ENCODE measurements at regions not wholly inside any gene's neighbourhood (a gene's known extent, or its start where the extent isn't known, plus 50 kb on each side); places are given as distances from the start of the nearest gene placed in this dataset.

DNA sequence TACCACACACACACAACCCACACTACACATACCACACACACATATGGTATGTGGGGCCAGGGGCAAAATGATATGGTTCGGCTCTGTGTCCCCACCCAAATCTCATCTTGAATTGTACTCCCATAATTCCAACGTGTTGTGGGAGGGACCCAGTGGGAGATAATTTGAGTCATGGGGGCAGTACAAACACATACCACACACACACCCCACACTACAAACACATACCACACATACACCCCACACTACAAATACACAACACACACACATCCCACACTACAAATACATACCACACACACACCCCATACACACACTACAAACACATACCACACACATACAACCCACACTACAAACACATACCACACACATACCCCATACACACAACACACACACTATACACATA, 117.8 kb downstream of the TTC32 start:
- H4K20me1 ChIP-seq (ENCODE audit: insufficient read depth), result no peaks in the 10 kb centered on the region
- peaks cover 22% of the 10 kb centered on the region for H3K4me1 ChIP-seq (ENCODE audit: insufficient read depth)
- WGBS, 2 experiments (ENCODE audit: low coverage in 1 of 2, low lambda C conversion rate in 2 of 2, missing lambda C conversion rate in 2 of 2), result 55 to 70% methylated on average over 2 of the region's 2 CpGs
- in situ Hi-C loops (cut with MboI), result no loop called here
- H3F3A ChIP-seq (ENCODE audit: insufficient read depth), result peaks cover 18% of the 10 kb centered on the region
- H3K4me3 ChIP-seq, result no peak overlapping the region
- H3K9me2 ChIP-seq (ENCODE audit: insufficient read depth), result no peaks in the 10 kb centered on the region
- no peaks in the 10 kb centered on the region for H3K9me3 ChIP-seq (ENCODE audit: low read depth)
- no peak for TF ChIP-seq EZH2phosphoT487 (IDR thresholded peaks at IDR 0.05; ENCODE audit: insufficient read depth, low read depth)
- DNase-seq, result no peak
- no peak overlapping the region for H3K9ac ChIP-seq
- H3K79me2 ChIP-seq (ENCODE audit: insufficient read depth), result no peaks in the 10 kb centered on the region
- no peak overlapping the region for H3K27ac ChIP-seq
- no peaks in the 10 kb centered on the region for H3K27me3 ChIP-seq (replicated peaks; ENCODE audit: insufficient read depth)
- no peak overlapping the region for H2AFZ ChIP-seq
- H3K36me3 ChIP-seq (ENCODE audit: low read depth), result no peaks in the 10 kb centered on the region
- no peak overlapping the region for H3K4me2 ChIP-seq (ENCODE audit: unreplicated experiment)

DNA sequence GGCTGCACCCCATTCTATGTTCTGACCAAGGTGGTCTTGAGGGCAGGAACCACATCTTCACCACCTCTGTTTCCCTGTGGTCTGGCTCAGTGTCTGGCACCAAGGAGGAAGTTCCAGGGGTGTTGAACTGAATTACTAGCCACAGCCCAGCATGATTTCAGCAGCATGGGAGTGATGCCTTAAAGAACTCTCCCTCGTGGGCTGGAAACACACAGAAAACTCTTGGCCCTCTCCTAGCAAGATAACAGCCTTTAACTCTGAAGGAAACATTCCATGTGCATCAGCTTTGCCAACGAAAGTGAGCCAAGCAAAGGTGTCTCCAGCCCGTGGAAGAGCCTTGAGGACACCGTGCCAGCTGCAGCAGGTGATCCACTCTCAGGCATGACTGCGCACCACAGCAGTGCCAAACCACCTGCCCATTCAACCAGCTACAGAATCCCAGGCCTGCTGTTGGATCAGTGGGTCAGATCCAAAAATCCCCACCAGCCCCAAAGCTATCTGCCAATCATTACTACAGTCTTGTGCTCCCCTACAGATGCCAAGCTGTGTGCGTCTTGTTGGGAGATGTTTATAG, 124.8 kb downstream of the TTC32 start:
- Histone ChIP-seq H3K9ac (no peak overlapping the region), H3K9me2 (ENCODE audit: insufficient read depth) (no peaks in the 10 kb centered on the region), H3K79me2 (ENCODE audit: insufficient read depth) (no peaks in the 10 kb centered on the region), H2AFZ (no peak overlapping the region), H3F3A (ENCODE audit: insufficient read depth) (no peaks in the 10 kb centered on the region), H3K27ac (no peak overlapping the region), H3K4me3 (no peak overlapping the region), H3K27me3 (replicated peaks; ENCODE audit: insufficient read depth) (no peaks in the 10 kb centered on the region), H3K36me3 (ENCODE audit: low read depth) (no peaks in the 10 kb centered on the region), H4K20me1 (ENCODE audit: insufficient read depth) (no peaks in the 10 kb centered on the region), H3K4me1 (ENCODE audit: insufficient read depth) (peaks cover 12% of the 10 kb centered on the region), H3K4me2 (ENCODE audit: unreplicated experiment) (no peak overlapping the region), H3K9me3 (ENCODE audit: low read depth) (no peaks in the 10 kb centered on the region)
- no peak for DNase-seq
- TF ChIP-seq EZH2phosphoT487 (IDR thresholded peaks at IDR 0.05; ENCODE audit: insufficient read depth, low read depth), result no peak
- no peak for TF ChIP-seq EZH2 (IDR thresholded peaks at IDR 0.05; ENCODE audit: insufficient read depth, poor library complexity, severe bottlenecking)
- in situ Hi-C loops (cut with MboI), result no loop called here
- WGBS, 2 experiments (ENCODE audit: low coverage in 1 of 2, low lambda C conversion rate in 2 of 2, missing lambda C conversion rate in 2 of 2), result 59 to 65% methylated on average over 6 of the region's 6 CpGs

DNA sequence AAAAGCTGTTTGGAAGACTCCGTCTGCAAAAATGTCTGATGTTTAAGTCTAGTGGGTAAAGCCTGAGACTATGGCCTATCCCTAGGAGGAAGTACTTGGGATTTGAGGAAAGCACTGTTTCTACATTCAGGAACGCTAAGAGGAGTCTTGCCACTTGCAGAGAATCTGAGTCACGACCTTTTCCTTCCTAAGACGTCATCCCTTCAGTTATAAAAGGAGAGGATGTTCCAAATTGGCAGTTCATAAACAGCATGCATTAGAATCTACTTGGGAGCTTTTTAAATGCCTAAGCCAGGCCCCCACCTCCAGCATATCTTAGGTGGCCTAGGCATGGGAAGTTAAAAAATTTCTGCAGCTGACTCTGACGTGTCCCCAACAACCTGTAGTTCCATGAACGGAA, 125.9 kb downstream of the TTC32 start:
- in situ Hi-C loops (cut with MboI), result no loop called here
- Histone ChIP-seq H3K4me2 (ENCODE audit: unreplicated experiment) (no peak overlapping the region), H3K79me2 (ENCODE audit: insufficient read depth) (no peaks in the 10 kb centered on the region), H3F3A (ENCODE audit: insufficient read depth) (no peaks in the 10 kb centered on the region), H4K20me1 (ENCODE audit: insufficient read depth) (no peaks in the 10 kb centered on the region), H3K9me3 (ENCODE audit: low read depth) (no peaks in the 10 kb centered on the region), H3K27me3 (replicated peaks; ENCODE audit: insufficient read depth) (no peaks in the 10 kb centered on the region), H2AFZ (no peak overlapping the region), H3K4me3 (no peak overlapping the region), H3K36me3 (ENCODE audit: low read depth) (no peaks in the 10 kb centered on the region), H3K9ac (no peak overlapping the region), H3K27ac (no peak overlapping the region), H3K4me1 (ENCODE audit: insufficient read depth) (peaks cover 12% of the 10 kb centered on the region), H3K9me2 (ENCODE audit: insufficient read depth) (no peaks in the 10 kb centered on the region)
- WGBS, 2 experiments (ENCODE audit: low coverage in 1 of 2, low lambda C conversion rate in 2 of 2, missing lambda C conversion rate in 2 of 2), result 75 to 79% methylated on average over 6 of the region's 6 CpGs
- DNase-seq, result peak; percentile 73
- TF ChIP-seq EZH2 (IDR thresholded peaks at IDR 0.05; ENCODE audit: insufficient read depth, poor library complexity, severe bottlenecking) (no peak), EZH2phosphoT487 (IDR thresholded peaks at IDR 0.05; ENCODE audit: insufficient read depth, low read depth) (no peak)

DNA sequence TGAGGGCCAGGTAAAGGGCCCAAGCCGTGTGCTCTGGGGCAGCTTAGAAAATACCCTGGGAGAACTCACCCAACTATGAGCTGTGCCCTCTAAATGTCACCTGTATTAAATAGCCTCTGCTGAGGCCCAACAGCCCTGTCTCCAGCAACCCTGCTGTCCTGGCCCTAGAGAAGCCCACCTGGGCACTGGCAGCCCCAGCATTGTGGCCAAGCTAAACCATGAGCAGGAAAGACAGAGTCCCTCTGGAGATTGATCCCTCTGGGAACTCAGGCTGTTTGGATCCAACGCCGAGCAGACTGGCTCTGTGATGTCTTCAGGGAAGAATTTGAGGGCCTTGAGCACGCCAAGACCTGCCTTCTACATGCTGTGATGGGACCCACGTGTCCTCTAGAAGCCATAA, 126.5 kb downstream of the TTC32 start:
- H3K4me1 ChIP-seq (ENCODE audit: insufficient read depth), result peaks cover 12% of the 10 kb centered on the region
- in situ Hi-C loops (cut with MboI), result no loop called here
- DNase-seq, result peak; percentile 36

DNA sequence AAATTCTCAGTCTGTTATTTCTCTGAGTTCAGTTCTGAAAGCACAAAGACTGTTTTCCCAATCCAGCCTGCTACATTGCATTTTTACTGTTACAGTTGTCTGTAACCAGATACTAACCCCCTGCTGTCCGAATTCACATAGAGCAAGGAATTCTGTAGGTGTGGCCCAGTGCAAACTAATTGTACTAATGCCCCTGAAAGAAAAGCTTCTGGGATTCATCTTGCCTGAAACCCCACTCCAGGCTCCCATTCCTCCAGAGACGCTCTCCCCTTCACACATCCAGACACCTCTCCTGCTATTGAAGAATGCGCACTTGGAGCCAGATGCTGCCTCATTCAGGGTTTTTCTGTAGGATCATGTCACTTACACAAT, 127.0 kb downstream of the TTC32 start:
- H3K9ac ChIP-seq, result no peak overlapping the region
- WGBS, 2 experiments (ENCODE audit: low coverage in 1 of 2, low lambda C conversion rate in 2 of 2, missing lambda C conversion rate in 2 of 2), result 73 to 76% methylated on average over 3 of the region's 3 CpGs
- no peak overlapping the region for H3K4me3 ChIP-seq
- DNase-seq, result no peak
- no peak for TF ChIP-seq EZH2phosphoT487 (IDR thresholded peaks at IDR 0.05; ENCODE audit: insufficient read depth, low read depth)
- TF ChIP-seq EZH2 (IDR thresholded peaks at IDR 0.05; ENCODE audit: insufficient read depth, poor library complexity, severe bottlenecking), result no peak
- in situ Hi-C loops (cut with MboI), result no loop called here
- no peaks in the 10 kb centered on the region for H3K9me2 ChIP-seq (ENCODE audit: insufficient read depth)
- no peak overlapping the region for H2AFZ ChIP-seq
- H3K27ac ChIP-seq, result no peak overlapping the region
- H3K4me2 ChIP-seq (ENCODE audit: unreplicated experiment), result no peak overlapping the region
- H3F3A ChIP-seq (ENCODE audit: insufficient read depth), result no peaks in the 10 kb centered on the region
- H3K27me3 ChIP-seq (replicated peaks; ENCODE audit: insufficient read depth), result no peaks in the 10 kb centered on the region
- H3K4me1 ChIP-seq (ENCODE audit: insufficient read depth), result peaks cover 12% of the 10 kb centered on the region
- no peaks in the 10 kb centered on the region for H3K79me2 ChIP-seq (ENCODE audit: insufficient read depth)
- H4K20me1 ChIP-seq (ENCODE audit: insufficient read depth), result no peaks in the 10 kb centered on the region
- H3K36me3 ChIP-seq (ENCODE audit: low read depth), result no peaks in the 10 kb centered on the region
- H3K9me3 ChIP-seq (ENCODE audit: low read depth), result no peaks in the 10 kb centered on the region

More for the DNA sequence above, 126.5 kb downstream of the TTC32 start:
- no peaks in the 10 kb centered on the region for H3K9me3 ChIP-seq (ENCODE audit: low read depth)
- no peaks in the 10 kb centered on the region for H4K20me1 ChIP-seq (ENCODE audit: insufficient read depth)
- no peaks in the 10 kb centered on the region for H3K9me2 ChIP-seq (ENCODE audit: insufficient read depth)
- no peak overlapping the region for H2AFZ ChIP-seq
- H3K27ac ChIP-seq, result no peak overlapping the region
- TF ChIP-seq EZH2 (IDR thresholded peaks at IDR 0.05; ENCODE audit: insufficient read depth, poor library complexity, severe bottlenecking) (no peak), EZH2phosphoT487 (IDR thresholded peaks at IDR 0.05; ENCODE audit: insufficient read depth, low read depth) (no peak)
- no peaks in the 10 kb centered on the region for H3K79me2 ChIP-seq (ENCODE audit: insufficient read depth)
- 35 to 42% methylated on average over 5 of the region's 5 CpGs for WGBS, 2 experiments (ENCODE audit: low coverage in 1 of 2, low lambda C conversion rate in 2 of 2, missing lambda C conversion rate in 2 of 2)
- H3F3A ChIP-seq (ENCODE audit: insufficient read depth), result no peaks in the 10 kb centered on the region
- no peak overlapping the region for H3K9ac ChIP-seq
- no peaks in the 10 kb centered on the region for H3K27me3 ChIP-seq (replicated peaks; ENCODE audit: insufficient read depth)
- no peak overlapping the region for H3K4me2 ChIP-seq (ENCODE audit: unreplicated experiment)
- H3K4me3 ChIP-seq, result no peak overlapping the region
- no peaks in the 10 kb centered on the region for H3K36me3 ChIP-seq (ENCODE audit: low read depth)
